GM19240 (cell line): ENCODE measurements at regions not wholly inside any gene's neighbourhood (a gene's known extent, or its start where the extent isn't known, plus 50 kb on each side); places are given as distances from the start of the nearest gene placed in this dataset.
"Not testable (repeated sequence)": the region's sequence is repeated elsewhere in the genome, so short reads cannot be mapped to it uniquely, and the experiment has no call there.

Source experiments
- DNase-seq: peaks from one replicate; pipeline ENCODE4 v3.0.0; 2011; ENCODE audit warnings: low spot score; ENCODE audit not compliant: insufficient read length

- not testable (repeated sequence) for DNase-seq
These were observed 68.7 kb upstream of the ZFAND5 start for GRCh38 chr9:72433616-72434267.

GRCh38 chr9:72431036-72431435 is 66.0 kb upstream of the ZFAND5 start:
- no peak for DNase-seq

GRCh38 chr9:72428329-72428728 is 63.3 kb upstream of the ZFAND5 start:
- DNase-seq = no peak

- DNase-seq = no peak
These were observed 62.8 kb upstream of the ZFAND5 start for GRCh38 chr9:72427801-72428200.

- no peak for DNase-seq
These were observed 59.1 kb upstream of the ZFAND5 start for GRCh38 chr9:72424131-72424530.

- DNase-seq = no peak
These were observed 57.2 kb upstream of the ZFAND5 start for GRCh38 chr9:72422214-72422613.

- DNase-seq = no peak
These were observed 55.8 kb upstream of the ZFAND5 start for GRCh38 chr9:72420783-72421182.

GRCh38 chr9:72415948-72416347 is 50.9 kb upstream of the ZFAND5 start:
- DNase-seq = no peak

GRCh38 chr9:72415163-72415562 is 50.2 kb upstream of the ZFAND5 start:
- DNase-seq = peak; percentile 6
